HEK293 (cell line): ENCODE measurements at regions not wholly inside any gene's neighbourhood (a gene's known extent, or its start where the extent isn't known, plus 50 kb on each side); places are given as distances from the start of the nearest gene placed in this dataset.

ENCODE experiments used
- CTCF ChIA-PET: fragments of 350-600 bp; formaldehyde crosslinking; extraction: SDS; loops from one replicate; lab custom pipeline; 2021; ENCODE audit warnings: antibody characterized with exemption; lab: Yijun Ruan, JAX
- POLR2A ChIA-PET: fragments of 300-600 bp; formaldehyde crosslinking; extraction: SDS; loops from one replicate; lab custom pipeline; 2020; ENCODE audit warnings: antibody characterized with exemption, inconsistent platforms; lab: Yijun Ruan, JAX
- H3K27ac ChIP-seq: fragments of 200-500 bp; sonication (Bioruptor generic); 2 replicates; pipeline ENCODE4 v1.5.1; 2014; ENCODE audit warnings: low read depth, low read length, control low read depth, inconsistent platforms; ENCODE audit errors: extremely low read depth
- H3K36me3 ChIP-seq, 2 experiments: fragments of 200-500 bp in 1 of 2; sonication (Bioruptor generic) in 1 of 2; 1 replicate in 1 of 2; 2 replicates in 1 of 2; pipeline ENCODE4 v1.5.1; 2014 to 2017; ENCODE audit warnings: inconsistent platforms in 2 of 2, low read length in 2 of 2; ENCODE audit not compliant: control insufficient read depth in 2 of 2, insufficient read depth in 1 of 2
- H3K4me1 ChIP-seq: fragments of 200-500 bp; sonication (Bioruptor generic); 2 replicates; pipeline ENCODE4 v1.5.1; 2014; ENCODE audit warnings: mild to moderate bottlenecking, low read length, inconsistent platforms; ENCODE audit not compliant: control insufficient read depth, insufficient read depth
- H3K4me3 ChIP-seq: 2 replicates; pipeline ENCODE4 v1.5.1; 2011; ENCODE audit warnings: low read depth, mild to moderate bottlenecking, control low read depth, low read length, moderate library complexity
- H3K9me3 ChIP-seq: fragments of 200-500 bp; sonication (Bioruptor generic); 2 replicates; pipeline ENCODE4 v1.5.1; 2014; ENCODE audit warnings: low read depth, low read length, inconsistent platforms; ENCODE audit not compliant: control insufficient read depth, insufficient read depth
- GLI2 ChIP-seq: fragments of 450-650 bp; formaldehyde crosslinking; IDR thresholded peaks from 2 replicates; pipeline ENCODE4; 2017; ENCODE audit warnings: missing biosample characterization, missing genetic modification characterization, low read depth, borderline replicate concordance
- IKZF3 ChIP-seq: fragments of 450-650 bp; IDR thresholded peaks from 2 replicates; pipeline ENCODE4 v1.5.0; 2018; ENCODE audit warnings: missing biosample characterization, mild to moderate bottlenecking, missing genetic modification characterization, moderate library complexity
- REPIN1 ChIP-seq: fragments of 450-650 bp; formaldehyde crosslinking; IDR thresholded peaks from 2 replicates; pipeline ENCODE4 v1.5.1; 2017; ENCODE audit warnings: missing biosample characterization, missing genetic modification characterization, low read depth
- SALL2 ChIP-seq: fragments of 450-650 bp; formaldehyde crosslinking; IDR thresholded peaks from 2 replicates; pipeline ENCODE4 v1.5.0; 2017; ENCODE audit warnings: missing biosample characterization, mild to moderate bottlenecking, missing genetic modification characterization, borderline replicate concordance
- SCRT1 ChIP-seq: fragments of 450-650 bp; formaldehyde crosslinking; IDR thresholded peaks from 2 replicates; pipeline ENCODE4 v1.5.1; 2016; ENCODE audit warnings: missing biosample characterization, missing genetic modification characterization, borderline replicate concordance
- SP2 ChIP-seq: fragments of 450-650 bp; formaldehyde crosslinking; IDR thresholded peaks from 2 replicates; pipeline ENCODE4 v1.5.1; 2016; ENCODE audit warnings: missing biosample characterization, missing genetic modification characterization
- ZBTB11 ChIP-seq: fragments of 450-650 bp; formaldehyde crosslinking; conservative IDR thresholded peaks from 2 replicates; pipeline ENCODE4 v1.5.1; 2016; ENCODE audit warnings: low read depth, missing biosample characterization, missing genetic modification characterization
- ZBTB21 ChIP-seq: fragments of 450-650 bp; formaldehyde crosslinking; IDR thresholded peaks from 2 replicates; pipeline ENCODE4 v1.5.1; 2017; ENCODE audit warnings: missing biosample characterization, missing genetic modification characterization
- ZBTB48 ChIP-seq: fragments of 450-650 bp; formaldehyde crosslinking; IDR thresholded peaks from 2 replicates; pipeline ENCODE4 v1.5.1; 2016; ENCODE audit warnings: missing biosample characterization, missing genetic modification characterization
- ZBTB49 ChIP-seq: fragments of 450-650 bp; formaldehyde crosslinking; IDR thresholded peaks from 2 replicates; pipeline ENCODE4 v1.5.1; 2016; ENCODE audit warnings: missing biosample characterization, missing genetic modification characterization, low read depth
- ZFP37 ChIP-seq: fragments of 450-650 bp; formaldehyde crosslinking; IDR thresholded peaks from 2 replicates; pipeline ENCODE4 v1.5.1; 2016; ENCODE audit warnings: missing biosample characterization, missing genetic modification characterization
- ZNF140 ChIP-seq: fragments of 450-650 bp; formaldehyde crosslinking; IDR thresholded peaks from 2 replicates; pipeline ENCODE4 v1.5.1; 2016; ENCODE audit warnings: missing biosample characterization, missing genetic modification characterization
- ZNF16 ChIP-seq: fragments of 450-650 bp; formaldehyde crosslinking; IDR thresholded peaks from 2 replicates; pipeline ENCODE4 v1.5.1; 2016; ENCODE audit warnings: low read depth, missing biosample characterization, missing genetic modification characterization
- ZNF175 ChIP-seq: fragments of 450-650 bp; formaldehyde crosslinking; IDR thresholded peaks from 2 replicates; pipeline ENCODE4 v1.5.1; 2016; ENCODE audit warnings: missing biosample characterization, missing genetic modification characterization
- ZNF18 ChIP-seq: fragments of 450-650 bp; formaldehyde crosslinking; IDR thresholded peaks from 2 replicates; pipeline ENCODE4 v1.5.1; 2016; ENCODE audit warnings: missing biosample characterization, missing genetic modification characterization
- ZNF202 ChIP-seq: fragments of 450-650 bp; formaldehyde crosslinking; IDR thresholded peaks from 2 replicates; pipeline ENCODE4 v1.5.1; 2016; ENCODE audit warnings: missing biosample characterization, missing genetic modification characterization, borderline replicate concordance
- ZNF26 ChIP-seq: fragments of 450-650 bp; formaldehyde crosslinking; IDR thresholded peaks from 2 replicates; pipeline ENCODE4 v1.5.1; 2016; ENCODE audit warnings: missing biosample characterization, missing genetic modification characterization
- ZNF302 ChIP-seq: fragments of 450-650 bp; formaldehyde crosslinking; IDR thresholded peaks from 2 replicates; pipeline ENCODE4 v1.5.1; 2016; ENCODE audit warnings: missing biosample characterization, missing genetic modification characterization, low read depth
- ZNF560 ChIP-seq: fragments of 450-650 bp; formaldehyde crosslinking; IDR thresholded peaks from 2 replicates; pipeline ENCODE4 v1.5.1; 2017; ENCODE audit warnings: missing biosample characterization, missing genetic modification characterization, borderline replicate concordance
- ZNF701 ChIP-seq: fragments of 450-650 bp; formaldehyde crosslinking; IDR thresholded peaks from 2 replicates; pipeline ENCODE4 v1.5.1; 2016; ENCODE audit warnings: missing biosample characterization, missing genetic modification characterization
- ZNF792 ChIP-seq: fragments of 450-650 bp; formaldehyde crosslinking; IDR thresholded peaks from 2 replicates; pipeline ENCODE4 v1.5.1; 2016; ENCODE audit warnings: missing biosample characterization, missing genetic modification characterization

GRCh38 chr1:177770096-177770495 lies 199.8 kb downstream of the SEC16B start:
- Histone ChIP-seq H3K27ac (no peak overlapping the region), H3K4me3 (no peak overlapping the region), H3K36me3 (no peaks in the 10 kb centered on the region), H3K9me3 (no peaks in the 10 kb centered on the region; the same call in 1 of the 2 replicates), H3K4me1 (no peaks in the 10 kb centered on the region)
- TF ChIP-seq ZNF202 (tag by site-specific recombination) (no peak), ZBTB21 (no peak), ZNF792 (tag by site-specific recombination) (no peak), ZNF16 (tag by site-specific recombination) (no peak), ZNF140 (tag by site-specific recombination) (no peak), ZBTB48 (tag by site-specific recombination) (no peak), ZNF18 (tag by site-specific recombination) (no peak), ZBTB49 (no peak), SCRT1 (tag by site-specific recombination) (no peak), ZNF175 (tag by site-specific recombination) (no peak), ZNF701 (tag by site-specific recombination) (no peak), ZFP37 (tag by site-specific recombination) (no peak)
- ChIA-PET POLR2A (no interaction called here), CTCF (interaction anchor here (0.9 kb wide), 1 partner anchor 28 kb away, joined by 3 read pairs; no protein-coding TSS in a partner anchor)

GRCh38 chr1:177755851-177756560 lies 213.9 kb downstream of the SEC16B start:
- Histone ChIP-seq H3K4me1 (no peaks in the 10 kb centered on the region), H3K27ac (no peak overlapping the region), H3K36me3 (no peaks in the 10 kb centered on the region), H3K9me3 (no peaks in the 10 kb centered on the region), H3K4me3 (no peak overlapping the region)
- POLR2A ChIA-PET = no interaction called here
- CTCF ChIA-PET = no interaction called here
- no peak for TF ChIP-seq SALL2
- no peak for TF ChIP-seq GLI2
- no peak for TF ChIP-seq SP2 (tag by site-specific recombination)
- no peak for TF ChIP-seq ZBTB11 (tag by site-specific recombination)
- no peak for TF ChIP-seq ZNF26 (tag by site-specific recombination)
- no peak for TF ChIP-seq IKZF3
- TF ChIP-seq ZNF560 (tag by site-specific recombination) = no peak
- TF ChIP-seq REPIN1 (tag by site-specific recombination) = no peak
- TF ChIP-seq ZNF302 (tag by site-specific recombination) = no peak
